Fibroblast of the aortic adventitia (primary cell): ENCODE measurements at regions not wholly inside any gene's neighbourhood (a gene's known extent, or its start where the extent isn't known, plus 50 kb on each side); places are given as distances from the start of the nearest gene placed in this dataset.
A peak's percentile ranks its signal among the peaks of the same experiment; 100 is the strongest.

Experiments used
- DNase-seq: peaks from one replicate; pipeline ENCODE4 v3.0.0-alpha.2; 2010; ENCODE audit warnings: low read depth
- H3K4me3 ChIP-seq: 2 replicates; pipeline ENCODE4 v1.5.1; 2011; ENCODE audit warnings: low read depth, mild to moderate bottlenecking, control low read depth, low read length, moderate library complexity
- CTCF ChIP-seq: IDR thresholded peaks from 2 replicates; pipeline ENCODE4 v1.5.1; 2011; ENCODE audit warnings: mild to moderate bottlenecking, low read length, control low read depth, inconsistent platforms; ENCODE audit not compliant: insufficient read depth

DNA sequence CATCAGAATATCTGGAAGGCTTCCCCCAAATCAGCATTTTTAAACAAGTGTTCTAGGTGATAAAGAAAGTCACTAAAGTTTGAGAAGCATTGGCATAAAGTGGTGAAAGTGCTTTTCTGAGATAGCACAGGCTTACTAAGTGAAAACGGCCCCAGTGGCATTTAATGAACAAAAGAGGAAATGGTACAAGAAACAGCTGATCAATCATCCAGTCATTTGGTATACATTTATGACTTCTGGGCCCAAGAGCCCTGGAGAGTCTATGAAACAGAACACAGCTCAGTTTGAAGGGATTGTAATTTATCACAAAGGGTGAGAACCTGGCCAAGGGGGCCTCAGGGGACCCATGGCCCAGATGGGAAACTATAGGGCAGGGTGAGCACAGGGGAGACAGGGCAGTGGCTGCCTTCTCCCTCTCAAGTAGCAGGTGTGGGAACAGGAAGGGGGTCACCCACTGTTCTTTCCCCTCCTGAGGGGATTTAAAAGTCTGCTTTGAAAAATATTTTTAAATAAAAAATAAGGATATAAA lies 265.5 kb upstream of the ROPN1 start:
- DNase-seq, result no peak
- H3K4me3 ChIP-seq, result no peak overlapping the region
- TF ChIP-seq CTCF, result no peak

DNA sequence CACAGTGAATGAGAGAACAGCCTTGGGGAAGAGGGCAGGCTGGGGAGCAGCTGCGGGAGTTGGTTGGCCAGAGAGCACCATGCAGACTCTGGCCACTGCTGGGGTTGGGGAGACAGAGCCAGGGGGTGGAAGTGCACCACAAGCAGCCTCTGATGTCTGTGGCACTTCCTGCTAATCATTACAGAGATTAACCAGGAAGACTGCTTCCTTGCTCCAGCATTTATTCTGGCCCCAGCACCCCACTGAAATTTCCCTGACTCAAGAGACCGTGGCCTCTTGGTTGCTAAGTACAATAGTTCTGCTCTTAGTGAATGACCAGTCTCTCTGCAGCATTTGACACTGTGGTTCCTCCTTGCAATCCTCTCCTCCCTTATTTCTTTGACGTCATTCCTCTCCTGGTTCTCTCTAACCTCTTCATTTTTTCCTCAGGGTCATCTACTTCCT lies 266.2 kb upstream of the ROPN1 start:
- DNase-seq, result no peak
- no peak for TF ChIP-seq CTCF
- no peak overlapping the region for H3K4me3 ChIP-seq

DNA sequence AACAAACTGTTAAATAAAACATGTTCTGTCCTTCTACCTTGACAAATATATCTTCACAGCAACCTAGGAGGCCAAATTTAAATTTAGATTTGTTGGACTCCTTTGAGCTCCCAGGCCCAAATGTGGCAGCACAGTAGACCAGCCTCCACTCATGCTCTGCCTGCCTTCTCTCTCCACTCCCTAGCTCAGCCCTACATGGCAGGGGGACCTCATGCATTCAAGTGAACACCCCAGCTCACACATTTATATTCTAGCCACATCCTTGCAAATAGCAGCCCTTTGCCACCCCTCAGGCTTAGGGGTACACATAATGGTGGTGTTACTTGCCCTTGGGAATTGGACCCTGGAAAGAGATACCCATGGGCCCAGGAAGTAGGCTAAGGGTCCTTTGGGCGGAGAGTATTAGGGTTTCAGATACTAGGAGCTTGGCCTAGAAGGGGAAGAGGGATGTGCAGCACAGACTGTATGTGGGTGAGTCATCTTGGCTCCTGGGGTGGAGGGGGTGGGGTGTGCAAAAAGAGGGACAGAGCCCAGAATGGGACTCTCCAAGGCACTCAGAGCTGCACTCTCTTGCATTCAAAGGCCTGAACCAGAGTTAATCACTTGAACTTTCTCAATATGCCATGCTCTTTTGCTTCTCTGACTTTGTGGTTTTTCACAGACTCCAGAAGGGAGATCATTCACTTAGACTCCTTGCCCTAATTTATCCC lies 268.4 kb upstream of the ROPN1 start:
- TF ChIP-seq CTCF, result no peak
- DNase-seq, result peak; percentile 84
- H3K4me3 ChIP-seq, result no peak overlapping the region

DNA sequence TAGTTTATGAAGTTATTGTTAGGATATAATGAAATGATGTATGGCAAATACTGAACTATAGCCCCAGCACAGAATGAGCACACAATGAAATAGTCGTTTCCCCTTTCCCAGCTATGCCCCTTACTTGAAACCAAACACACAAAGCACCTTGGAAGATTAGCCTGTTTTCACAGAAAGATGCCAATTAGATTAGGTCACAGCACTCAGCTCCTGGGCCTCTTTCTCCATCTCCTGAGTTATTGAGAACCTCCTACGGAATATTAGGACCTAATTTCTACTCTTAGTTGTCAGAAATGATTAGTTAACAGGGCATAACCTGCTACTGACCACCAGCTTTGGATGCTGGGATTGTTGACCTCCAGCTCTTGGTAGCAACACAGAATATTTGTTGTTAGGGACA lies 269.4 kb upstream of the ROPN1 start:
- no peak for TF ChIP-seq CTCF
- no peak overlapping the region for H3K4me3 ChIP-seq
- DNase-seq, result no peak

DNA sequence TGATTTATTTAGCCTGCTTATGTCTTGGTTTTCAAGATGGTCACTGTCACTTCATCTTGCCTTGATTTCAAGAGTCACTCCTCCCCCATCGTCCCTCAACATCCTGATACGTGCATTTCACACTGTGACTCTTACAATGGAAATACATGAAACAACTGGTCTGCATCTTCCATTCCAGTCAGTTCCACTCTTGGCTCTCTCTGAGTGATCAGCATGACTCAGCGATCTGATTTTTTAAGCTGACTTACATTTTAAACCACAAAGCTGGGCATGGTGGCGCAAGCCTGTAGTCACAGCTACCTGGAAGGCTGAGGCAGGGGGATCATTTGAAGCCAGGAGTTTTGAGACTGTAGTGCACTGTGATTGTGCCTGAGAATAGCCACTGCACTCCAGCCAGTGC lies 271.2 kb upstream of the ROPN1 start:
- DNase-seq, result peak; percentile 94
- H3K4me3 ChIP-seq, result no peak overlapping the region
- TF ChIP-seq CTCF, result no peak

DNA sequence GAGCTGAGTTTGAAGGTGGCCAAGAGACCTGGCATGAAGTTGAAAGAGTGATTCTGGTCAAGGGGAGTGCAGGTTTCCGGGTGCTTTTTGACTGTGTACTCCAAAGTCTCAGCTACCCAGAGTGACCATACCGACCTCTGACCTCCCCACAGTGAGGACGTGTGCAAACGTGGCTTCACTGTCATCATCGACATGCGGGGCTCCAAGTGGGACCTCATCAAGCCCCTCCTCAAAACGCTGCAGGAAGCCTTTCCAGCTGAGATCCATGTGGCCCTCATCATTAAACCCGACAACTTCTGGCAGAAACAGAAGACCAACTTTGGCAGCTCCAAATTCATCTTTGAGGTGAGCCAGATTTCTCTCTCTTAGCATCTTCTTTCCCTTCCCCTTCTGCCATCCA lies 272.4 kb upstream of the ROPN1 start:
- no peak for DNase-seq
- TF ChIP-seq CTCF, result no peak
- H3K4me3 ChIP-seq, result no peak overlapping the region

DNA sequence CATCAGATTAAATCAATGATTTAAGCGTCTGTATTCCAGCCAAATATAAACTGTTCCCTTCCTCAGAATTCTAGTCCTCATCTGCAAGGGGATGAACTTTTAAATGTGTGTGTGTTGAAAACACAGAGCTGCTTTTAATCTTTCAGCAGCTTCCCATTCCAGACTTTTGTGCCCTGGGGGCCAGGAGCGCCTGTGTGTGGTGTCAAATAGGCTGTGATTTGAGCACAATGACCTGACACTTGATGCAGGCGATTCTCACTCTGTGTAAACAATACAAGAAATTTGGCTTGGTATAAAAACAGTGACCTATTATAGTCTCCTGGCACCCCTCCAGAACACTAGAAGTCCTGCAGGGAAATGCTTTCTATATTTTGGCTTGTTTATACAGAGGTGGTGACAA lies 274.6 kb upstream of the ROPN1 start:
- no peak overlapping the region for H3K4me3 ChIP-seq
- no peak for TF ChIP-seq CTCF
- no peak for DNase-seq
